Endothelial cell of umbilical vein (primary cell): ENCODE measurements at regions not wholly inside any gene's neighbourhood (a gene's known extent, or its start where the extent isn't known, plus 50 kb on each side); places are given as distances from the start of the nearest gene placed in this dataset.

Experiments used
- FOS ChIP-seq: IDR thresholded peaks from 2 replicates; pipeline ENCODE4 v1.6.1; 2011; ENCODE audit warnings: mild to moderate bottlenecking, low read length, moderate library complexity, borderline replicate concordance; ENCODE audit not compliant: insufficient read depth
- TF ChIP-seq, protein P1 (sequence below), 2 donors: IDR thresholded peaks; 1 replicate in 1 of 2; 2 replicates in 1 of 2; pipeline ENCODE4 v1.5.1; 2011; ENCODE audit warnings: low read length in 2 of 2, mild to moderate bottlenecking in 2 of 2, moderate library complexity in 2 of 2, control low read depth in 1 of 2, inconsistent platforms in 1 of 2, low read depth in 1 of 2; ENCODE audit not compliant: insufficient read depth in 1 of 2; ENCODE audit errors: extremely low read depth in 1 of 2

DNA sequence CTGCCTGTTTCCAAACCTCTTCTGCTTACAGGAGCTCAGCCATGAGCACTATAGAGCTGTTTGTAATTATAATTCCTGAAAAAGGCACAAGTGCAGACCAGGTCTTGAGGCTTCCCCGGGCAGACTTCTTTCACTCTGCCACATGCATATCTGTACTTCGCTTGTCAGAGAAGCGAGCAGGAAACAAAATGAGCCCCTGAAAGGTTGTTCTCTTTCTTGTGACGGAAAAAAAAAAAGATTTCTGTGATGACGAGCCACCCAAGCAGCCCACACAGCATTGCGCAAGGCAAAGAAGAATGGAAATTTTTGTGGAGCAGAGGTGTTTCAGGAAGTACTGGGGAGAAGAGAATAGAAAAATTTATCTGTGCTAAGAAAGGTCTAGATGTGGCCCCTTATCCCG, 54.0 kb upstream of the LINC00305 start:
- TF ChIP-seq, protein P1, sequence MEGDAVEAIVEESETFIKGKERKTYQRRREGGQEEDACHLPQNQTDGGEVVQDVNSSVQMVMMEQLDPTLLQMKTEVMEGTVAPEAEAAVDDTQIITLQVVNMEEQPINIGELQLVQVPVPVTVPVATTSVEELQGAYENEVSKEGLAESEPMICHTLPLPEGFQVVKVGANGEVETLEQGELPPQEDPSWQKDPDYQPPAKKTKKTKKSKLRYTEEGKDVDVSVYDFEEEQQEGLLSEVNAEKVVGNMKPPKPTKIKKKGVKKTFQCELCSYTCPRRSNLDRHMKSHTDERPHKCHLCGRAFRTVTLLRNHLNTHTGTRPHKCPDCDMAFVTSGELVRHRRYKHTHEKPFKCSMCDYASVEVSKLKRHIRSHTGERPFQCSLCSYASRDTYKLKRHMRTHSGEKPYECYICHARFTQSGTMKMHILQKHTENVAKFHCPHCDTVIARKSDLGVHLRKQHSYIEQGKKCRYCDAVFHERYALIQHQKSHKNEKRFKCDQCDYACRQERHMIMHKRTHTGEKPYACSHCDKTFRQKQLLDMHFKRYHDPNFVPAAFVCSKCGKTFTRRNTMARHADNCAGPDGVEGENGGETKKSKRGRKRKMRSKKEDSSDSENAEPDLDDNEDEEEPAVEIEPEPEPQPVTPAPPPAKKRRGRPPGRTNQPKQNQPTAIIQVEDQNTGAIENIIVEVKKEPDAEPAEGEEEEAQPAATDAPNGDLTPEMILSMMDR (IDR thresholded peaks at IDR 0.05; ENCODE audit: extremely low read depth in 1 of 2, insufficient read depth in 1 of 2, low read depth in 1 of 2, low read length in 2 of 2) = no peak
- TF ChIP-seq FOS = no peak
